C4-2B (cell line): ENCODE measurements at regions not wholly inside any gene's neighbourhood (a gene's known extent, or its start where the extent isn't known, plus 50 kb on each side); places are given as distances from the start of the nearest gene placed in this dataset.

Experiments used
- ZFX ChIP-seq: fragments of 450-650 bp; IDR thresholded peaks from 2 replicates; pipeline ENCODE4 v1.6.1; 2017
- TF ChIP-seq, protein P1 (sequence below): fragments of 450-650 bp; conservative IDR thresholded peaks from 2 replicates; pipeline ENCODE4 v1.5.1; 2017; ENCODE audit warnings: mild to moderate bottlenecking

- TF ChIP-seq, protein P1, sequence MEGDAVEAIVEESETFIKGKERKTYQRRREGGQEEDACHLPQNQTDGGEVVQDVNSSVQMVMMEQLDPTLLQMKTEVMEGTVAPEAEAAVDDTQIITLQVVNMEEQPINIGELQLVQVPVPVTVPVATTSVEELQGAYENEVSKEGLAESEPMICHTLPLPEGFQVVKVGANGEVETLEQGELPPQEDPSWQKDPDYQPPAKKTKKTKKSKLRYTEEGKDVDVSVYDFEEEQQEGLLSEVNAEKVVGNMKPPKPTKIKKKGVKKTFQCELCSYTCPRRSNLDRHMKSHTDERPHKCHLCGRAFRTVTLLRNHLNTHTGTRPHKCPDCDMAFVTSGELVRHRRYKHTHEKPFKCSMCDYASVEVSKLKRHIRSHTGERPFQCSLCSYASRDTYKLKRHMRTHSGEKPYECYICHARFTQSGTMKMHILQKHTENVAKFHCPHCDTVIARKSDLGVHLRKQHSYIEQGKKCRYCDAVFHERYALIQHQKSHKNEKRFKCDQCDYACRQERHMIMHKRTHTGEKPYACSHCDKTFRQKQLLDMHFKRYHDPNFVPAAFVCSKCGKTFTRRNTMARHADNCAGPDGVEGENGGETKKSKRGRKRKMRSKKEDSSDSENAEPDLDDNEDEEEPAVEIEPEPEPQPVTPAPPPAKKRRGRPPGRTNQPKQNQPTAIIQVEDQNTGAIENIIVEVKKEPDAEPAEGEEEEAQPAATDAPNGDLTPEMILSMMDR, result no peak
- TF ChIP-seq ZFX, result no peak
Observed at GRCh38 chr6:91538622-91539021, 951.8 kb upstream of the MAP3K7 start.
